Stimulated activated CD8-positive, alpha-beta memory T cell treated with anti-CD3 and anti-CD28 coated beads, Interleukin-4, amount 100 ng/mL, for 24 hours (primary cell): ENCODE measurements at regions not wholly inside any gene's neighbourhood (a gene's known extent, or its start where the extent isn't known, plus 50 kb on each side); places are given as distances from the start of the nearest gene placed in this dataset.

Source experiments
- DNase-seq: peaks from one replicate; pipeline ENCODE4 v3.0.0-alpha.2; 2020; ENCODE audit warnings: low read depth

GRCh38 chr14:104514156-104514848, 65.3 kb upstream of the C14orf180 start:
- DNase-seq: no peak

DNA sequence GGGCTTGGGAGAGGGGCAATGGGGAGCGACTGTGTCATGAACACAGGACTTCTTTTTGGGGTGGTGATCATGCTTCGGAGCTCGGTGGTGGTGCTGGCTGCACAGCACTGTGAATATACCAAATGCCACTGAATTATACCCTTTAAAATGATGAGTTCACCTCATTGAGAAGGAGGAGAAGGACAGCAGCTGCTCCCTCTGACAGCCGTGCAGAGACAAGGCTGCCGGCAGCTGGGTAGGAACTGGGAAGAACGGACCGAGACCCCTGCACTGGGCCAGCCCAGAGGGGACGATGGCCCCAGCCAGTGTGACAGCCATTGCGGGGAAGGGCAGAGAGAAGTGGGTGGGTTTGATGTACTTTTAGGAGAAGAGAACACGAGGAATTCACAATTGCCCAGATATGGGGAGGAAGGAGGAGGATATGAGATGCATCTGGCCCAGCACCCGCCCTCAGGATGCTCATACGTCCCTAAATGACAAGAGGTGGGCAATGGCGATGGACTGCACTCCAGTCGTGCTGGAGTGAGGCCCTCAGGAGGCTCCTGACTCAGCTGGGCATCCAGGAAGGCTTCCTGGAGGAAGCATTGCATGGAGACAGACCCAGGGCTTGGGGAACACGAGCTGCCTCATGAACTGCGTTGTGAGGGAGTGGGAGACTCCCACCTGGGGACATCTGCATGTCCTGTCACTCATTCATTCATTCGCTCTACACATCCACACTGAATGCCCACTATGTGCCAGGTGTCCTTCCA, 64.3 kb upstream of the C14orf180 start:
- no peak for DNase-seq

DNA sequence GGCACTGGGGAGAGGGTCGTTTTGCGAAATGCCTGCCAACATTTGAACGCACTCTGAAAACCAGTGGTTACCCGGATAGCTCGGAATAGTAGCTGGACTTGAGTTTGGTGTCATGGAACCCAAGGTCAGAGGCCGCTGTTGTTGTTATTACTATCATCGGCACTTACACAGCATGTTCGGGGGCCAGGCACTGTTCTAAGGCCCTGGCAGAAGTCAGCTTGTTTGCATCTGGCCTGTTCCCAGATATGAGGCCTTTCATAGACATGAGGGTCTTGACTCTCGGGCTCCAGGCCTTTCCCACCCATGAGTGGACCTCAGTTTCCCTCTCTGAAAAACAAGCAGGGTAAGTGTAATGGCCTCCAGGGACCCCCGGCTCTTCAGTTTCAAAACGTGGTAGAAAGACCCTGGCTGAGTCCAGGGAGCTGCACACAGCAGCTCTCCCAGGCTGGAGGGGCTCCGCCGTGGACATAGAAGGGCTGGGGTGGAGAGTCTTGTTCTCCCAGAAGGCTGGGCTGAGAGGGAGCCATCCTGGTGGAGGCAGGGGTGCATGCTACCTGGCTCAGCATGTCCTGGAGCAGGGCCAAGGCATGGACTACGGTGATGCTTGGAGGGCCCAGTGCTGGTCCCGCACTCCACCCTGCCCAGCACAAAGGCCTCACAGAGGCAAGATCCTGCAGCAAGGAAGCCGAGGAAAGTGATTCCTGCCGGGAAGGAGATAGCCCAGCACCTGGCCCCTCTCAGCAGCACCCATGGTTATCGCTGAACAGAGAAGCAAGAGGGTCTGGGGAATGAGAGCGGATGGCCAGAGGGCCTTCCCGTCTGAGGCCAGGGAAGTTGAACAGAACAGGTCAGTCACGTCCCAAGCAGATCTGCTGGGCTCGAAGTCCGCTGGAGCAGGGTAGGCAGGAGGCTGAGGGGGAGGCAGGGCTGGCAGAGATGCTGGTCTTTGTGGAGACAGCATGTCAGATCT, 63.5 kb upstream of the C14orf180 start:
- no peak for DNase-seq

DNA sequence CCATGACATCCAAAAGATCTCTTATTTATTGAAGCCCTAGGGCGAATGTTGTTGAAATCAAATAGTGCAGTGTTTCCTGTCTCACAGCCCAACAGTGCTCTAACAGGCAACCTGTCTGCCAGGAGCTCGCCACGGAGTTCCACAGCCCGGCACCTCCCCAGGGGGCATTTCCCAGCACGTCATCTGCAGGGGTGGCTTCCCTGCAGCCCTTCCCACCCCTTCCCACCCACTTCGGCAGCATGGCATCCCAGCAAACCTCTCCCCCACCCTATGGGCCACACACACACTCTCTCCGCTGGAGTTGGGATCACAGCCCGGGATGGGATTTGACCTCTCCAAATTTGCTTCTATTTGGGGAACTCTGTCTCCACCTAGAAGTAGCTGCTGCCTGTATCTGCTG, 62.7 kb upstream of the C14orf180 start:
- no peak for DNase-seq

DNA sequence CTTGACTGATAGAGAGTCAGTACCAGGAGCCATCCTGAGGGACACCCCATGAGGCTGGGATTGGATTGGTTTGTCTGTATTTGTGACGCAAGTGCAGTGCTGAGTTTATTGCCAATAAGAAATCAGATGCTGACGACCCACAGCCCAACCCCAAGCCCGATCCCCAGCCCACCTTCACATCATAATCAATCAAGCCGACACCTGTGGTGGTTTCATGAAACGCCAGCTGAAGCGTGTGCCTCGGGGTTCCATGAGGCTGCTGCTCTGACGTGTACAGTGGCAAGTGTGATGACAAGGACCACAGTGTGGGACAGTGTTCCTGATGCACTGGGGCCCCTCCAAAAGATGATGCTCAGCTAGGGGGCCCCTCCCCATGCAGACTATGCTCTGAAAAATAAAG, 62.1 kb upstream of the C14orf180 start:
- DNase-seq: no peak

DNA sequence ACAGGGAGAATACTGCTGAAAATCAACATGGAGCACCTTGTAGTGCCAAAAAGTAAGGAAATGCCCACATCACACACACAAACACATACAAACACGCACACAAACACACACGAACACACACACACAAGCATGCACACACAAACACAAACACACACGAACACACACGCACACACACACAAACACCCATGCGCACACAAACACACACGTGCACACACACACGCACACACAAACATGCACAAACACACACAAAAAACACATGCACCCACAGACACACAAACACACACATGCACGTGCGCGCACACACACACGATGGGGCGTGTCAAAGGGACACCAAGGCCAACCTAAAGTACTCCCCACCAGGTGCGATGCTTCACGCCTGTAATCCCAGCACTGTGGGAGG, 61.7 kb upstream of the C14orf180 start:
- DNase-seq: no peak

GRCh38 chr14:104518659-104519350, 60.8 kb upstream of the C14orf180 start:
- no peak for DNase-seq

GRCh38 chr14:104519721-104520120, 59.8 kb upstream of the C14orf180 start:
- no peak for DNase-seq

- DNase-seq: no peak
Observed at GRCh38 chr14:104520620-104521410, 58.7 kb upstream of the C14orf180 start.

- no peak for DNase-seq
Observed at GRCh38 chr14:104521816-104522745, 57.5 kb upstream of the C14orf180 start.

- no peak for DNase-seq
Observed at GRCh38 chr14:104522926-104523545, 56.5 kb upstream of the C14orf180 start.

GRCh38 chr14:104523546-104523935, 56.0 kb upstream of the C14orf180 start:
- DNase-seq: no peak

GRCh38 chr14:104524726-104525125, 54.8 kb upstream of the C14orf180 start:
- DNase-seq: no peak

DNA sequence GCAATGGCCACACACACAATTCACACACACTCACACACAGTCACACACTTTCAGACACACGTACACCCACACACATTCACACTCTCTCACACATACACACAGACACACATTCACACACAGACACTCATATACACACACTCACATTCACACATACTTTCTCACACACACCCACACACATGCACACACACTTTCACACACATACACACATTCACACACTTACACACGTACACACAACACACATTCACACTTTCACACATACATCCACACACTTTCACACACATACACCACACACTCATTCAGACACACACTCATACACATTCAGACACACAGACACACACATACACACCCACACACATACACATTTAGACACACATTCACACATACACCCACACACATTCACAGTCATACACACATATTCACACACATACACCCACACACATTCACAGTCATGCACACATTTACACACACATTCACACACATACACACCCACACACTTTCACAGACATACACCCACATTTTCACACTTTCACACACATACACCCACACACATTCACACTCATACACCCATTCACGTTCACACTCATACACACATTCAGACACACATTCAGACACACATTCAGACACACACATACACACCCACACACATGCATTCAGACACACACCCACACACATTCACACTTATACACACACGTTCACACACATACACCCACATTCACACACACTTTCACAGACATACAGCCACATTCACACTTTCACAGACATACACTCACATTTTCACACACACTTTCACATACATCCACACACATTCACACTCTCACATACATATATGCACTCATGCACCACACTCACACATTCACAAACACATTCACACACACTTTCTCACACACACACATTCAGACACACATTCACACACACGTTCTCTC, 52.6 kb upstream of the C14orf180 start:
- no peak for DNase-seq

DNA sequence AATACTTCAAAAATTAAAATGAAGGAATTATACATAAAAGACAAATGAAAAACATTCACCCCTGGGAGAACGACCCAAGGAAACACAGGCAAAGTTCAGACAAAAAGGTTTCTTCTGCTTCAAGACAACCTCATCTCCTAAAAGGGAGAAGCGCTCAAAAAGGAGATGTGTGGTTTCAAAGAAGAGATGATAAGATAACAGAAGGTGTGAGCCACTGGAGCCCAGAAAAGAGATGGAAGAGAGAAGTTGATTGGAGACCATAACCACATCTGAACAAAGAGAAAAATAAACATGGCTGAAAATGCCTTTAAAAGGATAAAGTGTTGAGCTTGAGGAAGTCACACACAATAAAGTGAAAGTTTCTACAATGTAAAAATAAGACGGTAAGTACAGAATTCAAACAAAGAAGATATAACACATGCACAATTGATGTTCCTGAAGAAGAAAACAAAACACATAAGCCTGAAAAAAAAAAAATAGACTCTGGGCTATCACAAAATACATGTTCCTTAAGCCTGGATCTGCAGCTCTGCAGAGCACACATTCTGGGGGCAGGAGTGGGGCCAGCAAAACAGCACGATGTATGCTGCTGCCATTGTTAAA, 51.6 kb upstream of the C14orf180 start:
- DNase-seq: no peak

GRCh38 chr14:104528496-104528895, 51.1 kb upstream of the C14orf180 start:
- no peak for DNase-seq
